ENCODE measurements at regions not wholly inside any gene's neighbourhood (a gene's known extent, or its start where the extent isn't known, plus 50 kb on each side); places are given as distances from the start of the nearest gene placed in this dataset.

DNA sequence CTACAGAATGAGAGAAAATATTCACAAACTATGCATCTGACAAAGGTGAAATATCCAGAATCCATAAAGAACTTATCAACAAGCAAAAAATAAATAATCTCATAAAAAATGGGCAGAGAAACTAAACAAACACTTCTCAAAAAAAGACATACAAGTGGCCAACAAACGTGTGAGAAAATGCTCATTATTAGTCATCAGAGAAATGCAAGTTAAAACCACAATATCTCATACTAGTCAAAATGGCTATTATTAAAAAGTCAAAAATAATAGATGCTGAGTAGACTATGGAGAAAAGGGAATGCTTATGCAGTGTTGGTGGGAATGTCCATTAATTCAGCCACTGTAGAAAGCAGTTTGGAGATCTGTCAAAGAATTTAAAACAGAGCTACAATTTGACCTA, 533.3 kb downstream of the TMA16 start:
- TF ChIP-seq CBX8 (IDR thresholded peaks at IDR 0.05; ENCODE audit: borderline replicate concordance, low read depth, low read length) (no peak), TCF12 (IDR thresholded peaks at IDR 0.05; ENCODE audit: low read depth, low read length) (no peak), POLR2AphosphoS5 (IDR thresholded peaks at IDR 0.05; ENCODE audit: low read depth, low read length) (no peak), EP300 (IDR thresholded peaks at IDR 0.05; ENCODE audit: borderline replicate concordance in 1 of 2, low read depth in 2 of 2, low read length in 2 of 2) (no peak), POLR2A (IDR thresholded peaks at IDR 0.05; ENCODE audit: control extremely low read depth in 1 of 2, low read depth in 2 of 2, low read length in 2 of 2) (no peak), SUZ12 (IDR thresholded peaks at IDR 0.05; ENCODE audit: low read length) (no peak), TBP (IDR thresholded peaks at IDR 0.05; ENCODE audit: low read depth, low read length) (no peak), NRF1 (IDR thresholded peaks at IDR 0.05; ENCODE audit: low read depth, low read length) (no peak)
- TF ChIP-seq, protein P1, sequence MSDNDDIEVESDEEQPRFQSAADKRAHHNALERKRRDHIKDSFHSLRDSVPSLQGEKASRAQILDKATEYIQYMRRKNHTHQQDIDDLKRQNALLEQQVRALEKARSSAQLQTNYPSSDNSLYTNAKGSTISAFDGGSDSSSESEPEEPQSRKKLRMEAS (IDR thresholded peaks at IDR 0.05) = no peak
- TF ChIP-seq, protein P2, sequence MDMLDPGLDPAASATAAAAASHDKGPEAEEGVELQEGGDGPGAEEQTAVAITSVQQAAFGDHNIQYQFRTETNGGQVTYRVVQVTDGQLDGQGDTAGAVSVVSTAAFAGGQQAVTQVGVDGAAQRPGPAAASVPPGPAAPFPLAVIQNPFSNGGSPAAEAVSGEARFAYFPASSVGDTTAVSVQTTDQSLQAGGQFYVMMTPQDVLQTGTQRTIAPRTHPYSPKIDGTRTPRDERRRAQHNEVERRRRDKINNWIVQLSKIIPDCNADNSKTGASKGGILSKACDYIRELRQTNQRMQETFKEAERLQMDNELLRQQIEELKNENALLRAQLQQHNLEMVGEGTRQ (IDR thresholded peaks at IDR 0.05; ENCODE audit: low read length) = no peak
- TF ChIP-seq, protein P3, sequence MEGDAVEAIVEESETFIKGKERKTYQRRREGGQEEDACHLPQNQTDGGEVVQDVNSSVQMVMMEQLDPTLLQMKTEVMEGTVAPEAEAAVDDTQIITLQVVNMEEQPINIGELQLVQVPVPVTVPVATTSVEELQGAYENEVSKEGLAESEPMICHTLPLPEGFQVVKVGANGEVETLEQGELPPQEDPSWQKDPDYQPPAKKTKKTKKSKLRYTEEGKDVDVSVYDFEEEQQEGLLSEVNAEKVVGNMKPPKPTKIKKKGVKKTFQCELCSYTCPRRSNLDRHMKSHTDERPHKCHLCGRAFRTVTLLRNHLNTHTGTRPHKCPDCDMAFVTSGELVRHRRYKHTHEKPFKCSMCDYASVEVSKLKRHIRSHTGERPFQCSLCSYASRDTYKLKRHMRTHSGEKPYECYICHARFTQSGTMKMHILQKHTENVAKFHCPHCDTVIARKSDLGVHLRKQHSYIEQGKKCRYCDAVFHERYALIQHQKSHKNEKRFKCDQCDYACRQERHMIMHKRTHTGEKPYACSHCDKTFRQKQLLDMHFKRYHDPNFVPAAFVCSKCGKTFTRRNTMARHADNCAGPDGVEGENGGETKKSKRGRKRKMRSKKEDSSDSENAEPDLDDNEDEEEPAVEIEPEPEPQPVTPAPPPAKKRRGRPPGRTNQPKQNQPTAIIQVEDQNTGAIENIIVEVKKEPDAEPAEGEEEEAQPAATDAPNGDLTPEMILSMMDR (IDR thresholded peaks at IDR 0.05; ENCODE audit: control extremely low read depth in 1 of 3, insufficient read depth in 1 of 3, low read depth in 1 of 3, low read length in 3 of 3) = no peak

Data from H1 (cell line).